ENCODE measurements at regions not wholly inside any gene's neighbourhood (a gene's known extent, or its start where the extent isn't known, plus 50 kb on each side); places are given as distances from the start of the nearest gene placed in this dataset.

GRCh38 chr2:120594856-120595685, 140.6 kb upstream of the GLI2 start:
- H3K9ac ChIP-seq (ENCODE audit: low read length), result no peak overlapping the region

GRCh38 chr2:120595739-120596138, 139.9 kb upstream of the GLI2 start:
- Mint-ChIP-seq H3K27me3 (ENCODE audit: low read depth, unreplicated experiment) (peaks cover 53% of the 10 kb centered on the region), H3K4me3 (ENCODE audit: unreplicated experiment) (no peak overlapping the region), H3K9me3 (ENCODE audit: unreplicated experiment) (peaks cover 24% of the 10 kb centered on the region), H3K4me1 (ENCODE audit: low read depth, unreplicated experiment) (peaks cover 3% of the 10 kb centered on the region), H3K27ac (ENCODE audit: unreplicated experiment) (no peak overlapping the region), H3K36me3 (ENCODE audit: low read depth, unreplicated experiment) (no peaks in the 10 kb centered on the region)
- Histone ChIP-seq H3K27ac (ENCODE audit: low read depth, low read length) (no peak overlapping the region), H3K9me3 (ENCODE audit: insufficient read depth, low read depth, low read length) (no peaks in the 10 kb centered on the region), H3K27me3 (ENCODE audit: insufficient read depth, low read length) (peaks cover 2% of the 10 kb centered on the region), H3K4me3 (ENCODE audit: insufficient read depth, low read depth, low read length) (no peak overlapping the region), H3K79me2 (ENCODE audit: insufficient read depth, low read length) (no peaks in the 10 kb centered on the region), H2AFZ (ENCODE audit: low read depth, low read length) (no peak overlapping the region), H3K4me1 (ENCODE audit: insufficient read depth, low read length) (peaks cover 9% of the 10 kb centered on the region), H3K9ac (ENCODE audit: low read length) (no peak overlapping the region), H3K4me2 (ENCODE audit: low read length) (no peak overlapping the region), H4K20me1 (ENCODE audit: insufficient read depth, low read length) (no peaks in the 10 kb centered on the region), H3K36me3 (ENCODE audit: insufficient read depth, low read length) (no peaks in the 10 kb centered on the region)
- no peak for FAIRE-seq
- DNase-seq (ENCODE audit: low read depth), result no peak
- no peak for TF ChIP-seq EZH2 (IDR thresholded peaks at IDR 0.05; ENCODE audit: insufficient read depth, low read length)
- TF ChIP-seq CTCF (IDR thresholded peaks at IDR 0.05; ENCODE audit: insufficient read depth, low read depth, low read length), result no peak

More at GRCh38 chr2:120594856-120595685, 140.6 kb upstream of the GLI2 start:
- Histone ChIP-seq H3K36me3 (ENCODE audit: insufficient read depth, low read length) (no peaks in the 10 kb centered on the region), H2AFZ (ENCODE audit: low read depth, low read length) (no peak overlapping the region), H4K20me1 (ENCODE audit: insufficient read depth, low read length) (no peaks in the 10 kb centered on the region), H3K9me3 (ENCODE audit: insufficient read depth, low read depth, low read length) (no peaks in the 10 kb centered on the region), H3K4me1 (ENCODE audit: insufficient read depth, low read length) (peaks cover 15% of the 10 kb centered on the region), H3K27ac (ENCODE audit: low read depth, low read length) (no peak overlapping the region), H3K27me3 (ENCODE audit: insufficient read depth, low read length) (peaks cover 2% of the 10 kb centered on the region), H3K4me3 (ENCODE audit: insufficient read depth, low read depth, low read length) (no peak overlapping the region), H3K79me2 (ENCODE audit: insufficient read depth, low read length) (no peaks in the 10 kb centered on the region), H3K4me2 (ENCODE audit: low read length) (no peak overlapping the region)
- DNase-seq (ENCODE audit: low read depth) (no peak), FAIRE-seq (no peak)
- Mint-ChIP-seq H3K4me3 (ENCODE audit: unreplicated experiment) (no peak overlapping the region), H3K27ac (ENCODE audit: unreplicated experiment) (no peak overlapping the region), H3K27me3 (ENCODE audit: low read depth, unreplicated experiment) (peaks cover 47% of the 10 kb centered on the region), H3K9me3 (ENCODE audit: unreplicated experiment) (peaks cover 23% of the 10 kb centered on the region), H3K36me3 (ENCODE audit: low read depth, unreplicated experiment) (no peaks in the 10 kb centered on the region), H3K4me1 (ENCODE audit: low read depth, unreplicated experiment) (peaks cover 9% of the 10 kb centered on the region)
- no peak for TF ChIP-seq CTCF (IDR thresholded peaks at IDR 0.05; ENCODE audit: insufficient read depth, low read depth, low read length)
- no peak for TF ChIP-seq EZH2 (IDR thresholded peaks at IDR 0.05; ENCODE audit: insufficient read depth, low read length)

All from astrocyte (in vitro differentiated cells and primary cell).